GM21825 (cell line): ENCODE measurements at regions not wholly inside any gene's neighbourhood (a gene's known extent, or its start where the extent isn't known, plus 50 kb on each side); places are given as distances from the start of the nearest gene placed in this dataset.

Experiments
- ATAC-seq: cut with Tn5 transposase; IDR thresholded peaks from one replicate; pipeline ENCODE4 v1.9.1; 2021; ENCODE audit warnings: mild to moderate bottlenecking, moderate library complexity; ENCODE audit not compliant: unreplicated experiment

GRCh38 chr10:8993864-8994263 lies 939.4 kb downstream of the GATA3 start:
- ATAC-seq = no peak

- no peak for ATAC-seq
Measured at GRCh38 chr10:8998751-8999150, 944.3 kb downstream of the GATA3 start.

- ATAC-seq = no peak
Measured at GRCh38 chr10:9003122-9003521, 948.6 kb downstream of the GATA3 start.

- ATAC-seq = no peak
Measured at GRCh38 chr10:9004736-9005135, 950.2 kb downstream of the GATA3 start.

- no peak for ATAC-seq
Measured at GRCh38 chr10:9009505-9009904, 955.0 kb downstream of the GATA3 start.

GRCh38 chr10:9010093-9010492 lies 955.6 kb downstream of the GATA3 start:
- no peak for ATAC-seq

GRCh38 chr10:9010931-9011670 lies 956.6 kb downstream of the GATA3 start:
- ATAC-seq = no peak

- no peak for ATAC-seq
Measured at GRCh38 chr10:9012312-9012711, 957.8 kb downstream of the GATA3 start.

- no peak for ATAC-seq
Measured at GRCh38 chr10:9015005-9015404, 960.5 kb downstream of the GATA3 start.

GRCh38 chr10:9015447-9015846 lies 961.0 kb downstream of the GATA3 start:
- no peak for ATAC-seq

GRCh38 chr10:9016930-9017329 lies 962.4 kb downstream of the GATA3 start:
- ATAC-seq = no peak

GRCh38 chr10:9018195-9019173 lies 964.0 kb downstream of the GATA3 start:
- no peak for ATAC-seq

- no peak for ATAC-seq
Measured at GRCh38 chr10:9023206-9023605, 968.7 kb downstream of the GATA3 start.

- ATAC-seq = no peak
Measured at GRCh38 chr10:9024210-9024609, 969.7 kb downstream of the GATA3 start.

GRCh38 chr10:9028231-9028630 lies 973.7 kb downstream of the GATA3 start:
- ATAC-seq = no peak

- ATAC-seq = no peak
Measured at GRCh38 chr10:9035355-9035754, 980.9 kb downstream of the GATA3 start.

- ATAC-seq = no peak
Measured at GRCh38 chr10:9036711-9037204, 982.3 kb downstream of the GATA3 start.

GRCh38 chr10:9038146-9038714 lies 983.7 kb downstream of the GATA3 start:
- ATAC-seq = no peak

- no peak for ATAC-seq
Measured at GRCh38 chr10:9043466-9043865, 989.0 kb downstream of the GATA3 start.

GRCh38 chr10:9045311-9045710 lies 990.8 kb downstream of the GATA3 start:
- no peak for ATAC-seq

- ATAC-seq = no peak
Measured at GRCh38 chr10:9051328-9051974, 997.0 kb downstream of the GATA3 start.
